Right forelimb (tissue), 1 donor: ENCODE measurements at regions not wholly inside any gene's neighbourhood (a gene's known extent, or its start where the extent isn't known, plus 50 kb on each side); places are given as distances from the start of the nearest gene placed in this dataset.
"Not testable (repeated sequence)": the region's sequence is repeated elsewhere in the genome, so short reads cannot be mapped to it uniquely, and the experiment has no call there.

Experiments
- DNase-seq: peaks from one replicate; pipeline ENCODE4 v3.0.0-alpha.2; 2018

- DNase-seq: no peak
Measured at GRCh38 chr1:81187635-81188034, 613.1 kb upstream of the ADGRL2 start.

- no peak for DNase-seq
Measured at GRCh38 chr1:81186261-81186660, 614.5 kb upstream of the ADGRL2 start.

GRCh38 chr1:81183553-81183952 lies 617.2 kb upstream of the ADGRL2 start:
- no peak for DNase-seq

GRCh38 chr1:81183051-81183450 lies 617.7 kb upstream of the ADGRL2 start:
- DNase-seq: no peak

- DNase-seq: no peak
Measured at GRCh38 chr1:81179242-81179641, 621.5 kb upstream of the ADGRL2 start.

GRCh38 chr1:81178431-81179093 lies 622.2 kb upstream of the ADGRL2 start:
- DNase-seq: not testable (repeated sequence)

- DNase-seq: no peak
Measured at GRCh38 chr1:81174811-81175476, 625.8 kb upstream of the ADGRL2 start.

- no peak for DNase-seq
Measured at GRCh38 chr1:81174052-81174451, 626.7 kb upstream of the ADGRL2 start.

GRCh38 chr1:81172483-81172882 lies 628.3 kb upstream of the ADGRL2 start:
- DNase-seq: no peak

- no peak for DNase-seq
Measured at GRCh38 chr1:81170721-81171120, 630.0 kb upstream of the ADGRL2 start.

GRCh38 chr1:81165963-81166362 lies 634.8 kb upstream of the ADGRL2 start:
- no peak for DNase-seq

GRCh38 chr1:81160696-81161095 lies 640.0 kb upstream of the ADGRL2 start:
- no peak for DNase-seq

GRCh38 chr1:81158592-81158991 lies 642.1 kb upstream of the ADGRL2 start:
- DNase-seq: no peak

GRCh38 chr1:81157686-81158085 lies 643.0 kb upstream of the ADGRL2 start:
- no peak for DNase-seq

- no peak for DNase-seq
Measured at GRCh38 chr1:81156887-81157286, 643.8 kb upstream of the ADGRL2 start.

- DNase-seq: no peak
Measured at GRCh38 chr1:81155131-81155530, 645.6 kb upstream of the ADGRL2 start.

GRCh38 chr1:81151206-81151605 lies 649.5 kb upstream of the ADGRL2 start:
- DNase-seq: no peak

- no peak for DNase-seq
Measured at GRCh38 chr1:81149649-81150325, 650.9 kb upstream of the ADGRL2 start.

- DNase-seq: no peak
Measured at GRCh38 chr1:81144240-81144825, 656.4 kb upstream of the ADGRL2 start.

GRCh38 chr1:81142099-81142826 lies 658.5 kb upstream of the ADGRL2 start:
- DNase-seq: no peak

- no peak for DNase-seq
Measured at GRCh38 chr1:81135524-81135923, 665.2 kb upstream of the ADGRL2 start.

GRCh38 chr1:81129776-81130175 lies 671.0 kb upstream of the ADGRL2 start:
- no peak for DNase-seq

- no peak for DNase-seq
Measured at GRCh38 chr1:81129366-81129765, 671.4 kb upstream of the ADGRL2 start.
